NCI-H82 (cell line): ENCODE measurements at regions not wholly inside any gene's neighbourhood (a gene's known extent, or its start where the extent isn't known, plus 50 kb on each side); places are given as distances from the start of the nearest gene placed in this dataset.
A peak's percentile ranks its signal among the peaks of the same experiment; 100 is the strongest.
"Not testable (repeated sequence)": the region's sequence is repeated elsewhere in the genome, so short reads cannot be mapped to it uniquely, and the experiment has no call there.

ENCODE experiments used
- DNase-seq: peaks from one replicate; lab custom pipeline; 2025; lab: John Stamatoyannopoulos, UW

DNA sequence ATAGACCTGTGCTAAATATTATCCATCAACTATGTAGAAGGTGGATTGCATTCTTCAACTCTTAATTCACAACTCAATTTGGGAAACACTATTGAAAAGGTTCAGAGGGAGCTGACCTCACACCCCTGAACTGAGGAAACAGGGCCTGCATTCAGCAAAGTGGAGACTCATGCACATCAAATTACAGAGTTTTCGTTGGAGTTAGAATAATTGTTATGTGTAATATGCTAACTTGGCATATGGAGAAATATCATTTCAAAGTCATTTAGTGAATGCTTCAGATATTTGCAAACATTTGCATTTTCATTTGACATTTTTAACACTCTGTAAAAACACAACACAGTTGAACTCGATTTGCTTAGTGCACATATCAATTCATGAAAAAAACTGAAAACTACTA lies 1102.8 kb upstream of the INTU start:
- DNase-seq, result no peak

DNA sequence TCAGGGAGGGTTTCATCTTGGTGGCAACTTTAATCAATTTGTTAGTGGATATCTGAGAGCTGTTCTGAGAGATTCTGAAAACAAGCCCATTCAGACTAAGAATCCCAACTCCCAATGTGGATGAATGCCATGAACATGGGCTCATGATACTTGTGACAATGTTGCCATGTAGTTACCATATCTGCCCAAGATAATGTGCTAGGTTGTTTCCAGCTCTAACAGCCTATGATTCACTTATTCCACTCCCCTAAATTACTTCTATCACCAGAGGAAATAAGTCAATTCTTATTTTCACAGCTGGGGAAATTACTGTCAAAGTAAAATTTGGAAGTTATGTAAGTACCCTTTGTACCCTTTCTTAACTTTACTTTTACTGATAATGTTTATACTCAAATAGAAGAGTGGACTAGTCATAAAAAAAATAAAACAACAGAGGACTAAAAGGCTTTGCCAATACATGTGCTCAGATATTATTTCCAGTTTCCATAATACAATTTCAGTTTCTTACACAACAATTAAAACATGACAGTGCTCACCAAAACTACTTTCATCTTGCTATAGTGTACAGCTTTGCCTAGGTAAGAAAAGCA lies 1101.7 kb upstream of the INTU start:
- DNase-seq, result no peak

DNA sequence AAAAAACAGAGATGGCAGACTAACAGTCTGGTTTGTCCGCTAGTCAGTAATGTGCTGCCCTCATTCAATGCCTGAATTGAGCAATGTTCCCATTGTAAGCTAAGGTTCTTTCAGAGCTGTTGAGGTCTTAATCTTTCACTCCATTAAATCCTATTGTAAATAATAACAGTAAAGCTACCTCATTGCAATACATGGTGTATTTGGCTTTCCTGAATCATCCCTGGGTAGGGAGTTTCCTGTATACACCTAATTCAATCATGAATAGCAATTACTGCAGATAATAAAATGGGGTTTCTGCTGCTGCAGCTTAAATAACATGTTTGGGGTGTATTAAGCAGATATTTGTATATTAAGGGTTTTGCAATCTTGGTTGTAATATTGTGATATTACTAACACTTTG lies 1100.2 kb upstream of the INTU start:
- DNase-seq, result no peak

DNA sequence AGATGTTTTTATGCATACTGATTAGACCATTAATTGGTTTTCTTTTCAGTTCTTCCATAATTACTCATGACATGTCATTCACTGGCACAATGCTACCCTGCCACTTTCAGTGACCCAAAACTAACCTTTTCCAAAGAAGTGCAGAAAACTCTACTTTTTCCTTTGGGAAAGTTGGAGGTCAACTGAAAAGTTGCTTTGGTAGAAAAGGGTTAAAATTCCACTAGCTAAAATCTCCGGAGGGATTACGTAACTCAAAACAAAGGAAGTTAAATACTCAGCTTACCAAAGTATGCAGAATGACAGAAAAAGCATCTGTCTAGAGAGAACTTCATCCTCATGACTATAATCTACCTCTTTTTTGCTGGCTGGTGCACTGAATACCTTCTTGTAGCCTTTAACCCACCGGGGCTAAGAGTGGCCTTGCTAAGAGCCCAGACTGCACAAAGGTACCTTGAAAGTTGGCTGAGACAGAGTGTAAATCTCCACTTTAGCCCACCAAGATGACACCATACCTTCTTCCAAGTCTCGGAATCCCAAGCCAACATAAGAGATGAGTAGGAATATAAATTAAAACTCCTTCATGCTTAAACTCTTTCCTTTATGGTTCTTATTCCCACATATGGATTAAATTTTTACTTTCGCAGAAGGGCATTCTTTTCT lies 1099.5 kb upstream of the INTU start:
- no peak for DNase-seq

DNA sequence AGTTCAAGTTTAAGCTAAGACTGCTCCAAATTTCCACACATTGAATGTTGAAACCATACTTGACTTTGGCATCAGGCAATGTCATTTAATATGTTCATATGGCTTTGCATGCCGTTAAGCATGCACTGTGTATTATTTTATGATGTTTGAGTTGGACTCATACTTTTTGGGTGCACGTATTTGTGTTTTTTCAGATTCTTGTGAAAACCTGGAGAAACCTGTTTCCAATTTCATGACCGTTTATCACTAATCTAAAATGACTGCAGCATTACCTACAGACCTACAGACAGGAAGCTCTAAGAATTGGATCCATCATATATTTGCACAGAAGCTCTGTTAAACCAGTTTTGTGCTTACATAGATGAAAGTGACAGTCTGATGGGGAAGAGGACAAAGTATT lies 1093.0 kb upstream of the INTU start:
- DNase-seq, result no peak

DNA sequence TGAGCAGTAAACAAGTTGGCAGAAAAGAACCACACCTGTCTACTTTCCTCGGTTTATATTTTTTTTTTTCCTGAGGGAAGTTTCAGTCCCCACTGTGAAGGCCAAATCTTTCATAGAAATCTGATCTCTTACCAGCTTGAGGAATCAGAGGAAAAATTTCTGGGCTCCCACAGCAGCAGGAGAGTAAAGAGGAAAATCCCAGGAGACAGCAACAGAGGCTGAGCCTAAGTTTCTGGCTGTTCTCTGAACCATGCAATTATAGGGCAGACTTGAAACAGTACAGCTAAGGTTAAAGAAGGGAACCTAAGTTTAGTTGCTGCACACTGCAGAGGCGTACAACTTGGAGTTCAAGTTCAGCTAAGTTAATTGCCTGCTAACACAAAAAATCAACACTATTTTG lies 1090.9 kb upstream of the INTU start:
- DNase-seq, result peak; percentile 13

DNA sequence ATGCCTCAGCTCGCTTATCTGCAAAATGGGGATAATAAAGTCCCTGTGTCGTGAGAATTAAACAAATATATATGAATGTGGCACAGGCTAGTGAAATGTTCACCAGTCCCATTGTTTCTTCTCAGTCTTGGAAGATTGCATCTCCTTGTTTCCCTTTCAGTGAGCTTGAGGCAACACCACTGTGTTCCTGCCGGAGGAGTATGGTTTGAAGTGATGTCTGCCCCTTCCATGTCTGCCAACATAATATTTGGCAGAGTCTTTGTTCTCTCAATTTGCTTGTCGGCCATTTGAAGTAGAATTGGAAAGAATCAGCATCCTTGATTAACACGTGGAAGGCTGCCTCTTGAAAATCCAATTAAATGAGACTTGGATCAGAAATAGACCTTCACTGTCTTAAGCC lies 1088.5 kb upstream of the INTU start:
- DNase-seq, result peak; percentile 59

DNA sequence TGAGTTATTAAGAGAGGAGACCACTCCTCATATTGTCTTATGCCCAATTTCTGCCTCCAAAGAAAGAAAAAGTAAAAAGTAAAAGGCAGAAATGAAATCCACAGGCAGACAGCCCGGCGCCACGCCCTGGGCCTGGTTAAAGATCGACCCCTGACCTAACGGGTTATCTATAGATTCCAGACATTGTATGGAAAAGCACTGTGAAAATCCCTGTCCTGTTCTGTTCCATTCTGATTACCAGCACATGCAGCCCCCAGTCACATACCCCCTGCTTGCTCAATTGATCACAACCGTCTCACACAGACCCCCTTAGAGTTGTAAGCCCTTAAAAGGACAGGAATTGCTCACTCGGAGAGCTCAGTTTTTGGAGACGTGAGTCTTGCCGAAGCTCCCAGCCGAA lies 1086.6 kb upstream of the INTU start:
- not testable (repeated sequence) for DNase-seq

DNA sequence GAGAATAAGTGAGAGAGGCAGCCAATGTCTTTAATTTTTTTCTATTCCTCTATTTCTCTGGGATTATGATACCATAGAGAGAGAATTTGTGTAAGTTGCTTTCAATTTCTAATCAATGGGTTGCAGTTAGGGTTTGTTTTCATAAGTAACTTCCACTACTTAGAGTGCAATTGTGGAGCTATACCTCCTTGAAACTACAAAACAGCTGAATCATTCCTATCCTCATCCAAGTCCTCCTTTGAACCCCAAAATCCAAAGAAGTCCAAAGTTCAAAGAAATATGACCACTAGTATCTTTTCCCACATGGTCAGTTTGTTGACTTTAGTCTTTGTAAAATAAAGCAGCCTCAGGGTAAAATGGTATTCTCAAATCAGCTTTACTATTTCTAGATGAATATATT lies 1085.4 kb upstream of the INTU start:
- no peak for DNase-seq

DNA sequence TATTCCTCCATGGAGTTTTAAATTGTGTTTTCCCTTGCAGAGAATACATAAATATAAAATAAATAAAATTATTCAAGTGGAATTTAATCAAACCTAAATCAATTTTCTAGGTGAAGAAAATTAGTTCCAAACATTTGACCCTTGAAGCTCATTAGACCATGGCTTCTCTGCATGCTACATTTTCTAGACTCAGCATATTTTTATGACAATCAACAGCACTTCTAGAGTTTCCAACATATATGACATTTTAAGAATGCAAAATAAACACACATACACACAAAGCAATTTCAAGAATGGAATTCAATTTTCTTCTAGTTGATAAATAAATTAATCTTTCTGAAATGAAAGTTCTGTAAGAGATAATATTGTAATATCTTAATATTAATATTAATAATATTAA lies 1083.9 kb upstream of the INTU start:
- DNase-seq, result no peak

DNA sequence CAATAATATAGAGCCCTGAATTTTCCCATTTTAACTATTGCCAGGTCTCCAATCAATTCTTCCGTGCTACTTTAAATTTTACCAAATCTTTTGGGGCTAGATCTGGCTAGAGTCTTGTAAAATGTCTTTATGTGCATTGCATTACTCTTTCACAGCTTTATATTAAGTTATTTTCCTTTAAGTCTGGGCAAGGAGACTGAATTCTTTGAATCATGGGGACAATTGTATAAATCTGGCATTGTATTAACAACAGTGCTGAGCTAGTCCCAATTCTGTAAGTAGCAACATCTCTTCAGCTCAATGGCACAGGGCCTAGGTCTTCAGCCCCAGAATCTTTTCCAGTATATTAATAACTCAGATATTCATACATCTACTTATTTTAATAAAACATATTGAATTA lies 1080.4 kb upstream of the INTU start:
- no peak for DNase-seq

DNA sequence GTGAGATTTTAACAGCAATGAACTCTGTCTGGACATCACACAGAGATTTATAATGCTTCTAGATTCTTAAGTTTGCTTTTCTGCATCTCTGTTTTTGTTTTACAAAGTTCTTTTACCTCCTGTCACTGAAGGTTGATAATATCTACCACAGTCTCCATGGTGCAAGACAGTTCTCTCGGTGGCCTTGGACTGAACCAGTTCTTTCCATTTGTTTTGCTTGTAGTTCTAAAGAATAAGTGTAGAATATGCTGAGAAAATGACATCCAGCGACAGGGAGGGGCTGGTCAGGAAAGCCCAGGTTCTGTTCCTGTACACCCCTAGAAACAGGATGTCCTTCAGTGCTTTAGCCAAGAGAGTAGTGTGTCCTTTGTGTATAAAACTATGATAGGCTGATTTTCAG lies 1079.5 kb upstream of the INTU start:
- DNase-seq, result no peak

DNA sequence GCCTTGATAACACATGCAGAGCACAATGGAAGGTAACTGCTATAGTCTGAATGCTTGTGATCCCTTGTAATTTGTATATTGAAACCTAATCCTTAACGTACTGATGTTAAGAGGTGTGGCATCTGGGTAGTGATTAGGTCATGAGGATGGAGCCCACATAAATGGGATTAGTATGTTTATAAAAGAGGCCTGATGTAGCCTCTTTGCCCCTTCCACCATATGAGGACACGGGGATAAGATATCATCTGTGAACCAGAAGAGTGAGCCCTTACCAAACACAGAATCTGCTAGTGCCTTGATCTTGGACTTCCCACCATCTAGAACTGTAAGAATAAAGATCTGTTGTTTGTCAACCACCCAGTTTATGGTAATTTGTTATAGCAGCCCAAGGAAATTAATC lies 1074.2 kb upstream of the INTU start:
- peak; percentile 93 for DNase-seq

DNA sequence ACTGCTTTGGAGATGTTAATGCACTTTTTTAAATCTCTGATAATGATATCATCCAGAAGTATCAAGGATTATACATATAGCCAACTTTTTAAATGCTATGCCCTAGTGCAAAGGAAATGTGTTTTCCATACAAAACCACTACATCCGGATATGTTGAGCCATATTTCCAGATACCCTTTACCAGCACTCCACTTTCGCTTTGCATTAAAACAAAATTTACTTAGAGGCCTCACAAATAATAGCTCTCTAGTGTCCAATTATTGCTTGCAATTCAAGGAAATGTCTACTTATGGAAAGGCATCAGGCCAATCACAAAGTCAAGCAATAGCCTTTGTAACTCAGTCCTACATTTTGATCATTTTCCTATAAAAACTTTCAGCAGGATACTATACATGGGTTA lies 1072.8 kb upstream of the INTU start:
- no peak for DNase-seq

DNA sequence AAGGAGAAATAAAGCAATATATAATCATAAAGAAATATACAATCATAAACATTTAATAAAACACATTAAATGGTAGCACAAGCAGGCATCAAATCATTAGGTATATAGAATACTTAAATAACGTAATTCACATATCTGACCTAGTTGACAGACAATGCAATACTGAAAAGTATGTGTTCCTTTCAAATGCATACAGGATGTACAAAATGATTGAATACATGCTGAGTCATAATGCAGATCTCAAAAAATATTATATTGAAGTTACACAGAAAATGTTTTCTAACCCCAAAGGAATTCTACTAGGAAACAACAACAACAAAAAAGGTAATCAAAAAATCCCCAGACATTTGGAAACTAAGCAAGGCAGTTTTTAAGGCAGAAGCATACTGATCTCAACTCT lies 1072.0 kb upstream of the INTU start:
- DNase-seq, result no peak

DNA sequence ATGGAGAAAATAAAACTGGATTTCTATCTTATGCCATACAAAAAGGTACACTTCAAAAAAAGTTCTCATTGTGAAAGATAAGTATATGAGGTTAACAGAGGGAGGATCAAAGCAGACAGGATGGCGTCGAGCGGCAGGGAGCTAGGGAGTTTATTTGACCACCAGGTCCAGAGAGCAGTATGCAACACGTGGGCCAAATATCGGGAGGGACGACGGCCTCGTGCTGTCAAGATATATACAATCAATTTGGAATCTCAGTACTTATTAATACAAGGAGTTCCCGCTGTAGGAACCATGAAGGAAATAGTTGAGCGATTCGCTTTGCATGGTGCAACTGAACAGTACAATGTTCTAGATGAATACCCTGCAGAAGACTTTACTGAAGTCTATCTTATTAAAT lies 1069.4 kb upstream of the INTU start:
- DNase-seq, result no peak

DNA sequence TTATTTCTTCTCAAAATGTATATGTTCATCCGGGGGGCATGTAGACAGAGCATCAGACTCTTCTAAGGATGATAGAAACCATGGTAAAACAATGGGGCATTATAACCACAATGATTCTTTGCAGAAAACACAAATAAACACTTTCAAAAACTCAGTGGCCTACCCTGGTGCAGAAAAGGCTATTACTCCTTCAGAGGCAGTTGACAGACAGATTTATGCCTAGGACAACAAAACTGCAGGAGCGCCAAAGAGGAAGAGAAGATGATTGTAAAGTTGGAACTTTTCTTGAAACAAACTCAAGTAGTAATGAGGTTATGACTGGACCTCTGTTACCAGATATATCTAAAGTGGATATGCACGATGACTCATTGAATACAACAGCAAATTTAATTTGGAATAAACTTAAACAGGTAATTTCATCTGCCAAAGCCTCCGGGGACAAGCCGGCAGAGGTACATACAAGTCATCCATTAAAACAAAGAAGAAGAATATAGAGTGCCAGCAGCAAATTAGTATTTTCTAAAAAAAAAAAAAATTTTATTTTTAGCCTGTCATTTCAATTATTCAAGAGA lies 1068.4 kb upstream of the INTU start:
- no peak for DNase-seq

DNA sequence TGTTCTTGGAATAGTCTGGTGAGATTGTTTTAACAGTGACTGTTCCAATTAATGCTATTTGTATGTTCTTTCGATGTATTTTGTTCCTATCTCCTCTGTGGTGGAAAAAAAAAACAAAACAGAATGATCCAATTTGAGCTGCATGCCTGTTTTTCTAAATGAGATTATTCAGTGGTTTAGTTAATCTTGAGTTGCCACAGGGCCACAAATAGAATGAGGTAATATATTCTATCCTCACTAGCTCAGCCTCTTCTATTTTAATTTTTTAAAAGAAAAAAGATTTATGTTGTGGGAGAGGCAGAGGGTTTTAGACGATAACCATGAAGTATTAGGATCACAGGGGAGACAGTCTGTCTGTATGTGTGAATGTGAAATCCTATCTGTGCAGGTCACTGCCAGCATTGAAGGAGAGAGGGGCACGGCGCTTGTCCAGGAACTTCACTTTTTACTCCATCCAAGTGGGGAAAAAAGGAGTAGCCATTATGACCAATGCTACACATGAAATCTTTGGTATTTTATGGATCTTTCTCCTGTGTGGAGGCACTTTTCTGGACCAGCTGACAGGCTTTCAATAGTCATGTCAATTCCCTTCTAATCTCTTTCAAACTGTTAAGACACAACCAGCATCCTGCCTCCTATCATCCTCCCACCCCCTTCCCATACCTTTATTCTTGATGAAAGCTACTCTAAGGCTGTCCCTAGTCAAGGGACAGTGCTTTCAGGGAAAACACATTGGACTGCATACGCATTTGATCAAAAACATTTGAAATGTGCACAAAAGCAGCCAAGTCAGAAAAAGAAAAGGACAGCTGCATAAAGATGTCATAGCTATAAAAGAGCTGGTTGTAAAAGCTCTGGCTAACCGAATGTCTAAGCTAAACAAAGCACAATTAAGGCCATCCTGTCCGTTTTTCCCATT lies 1063.8 kb upstream of the INTU start:
- peak; percentile 64 for DNase-seq

DNA sequence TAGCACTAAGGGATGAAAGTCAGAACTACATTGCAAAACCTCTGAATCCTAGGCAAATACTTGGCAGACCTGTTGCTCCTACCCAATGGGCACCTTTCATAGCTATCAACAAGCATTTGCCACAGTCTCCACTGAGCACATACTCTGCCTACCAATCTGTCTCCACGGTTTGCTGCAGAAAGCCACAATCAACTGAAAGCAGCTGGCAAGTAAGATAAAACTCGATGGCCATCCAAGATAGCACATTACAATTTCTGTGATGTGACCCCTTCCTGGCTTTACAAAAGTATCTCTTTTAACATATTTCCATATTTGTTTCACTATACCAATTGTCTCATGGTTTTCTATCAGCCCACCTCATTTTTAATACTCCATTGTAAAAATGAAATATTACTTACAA lies 1060.5 kb upstream of the INTU start:
- no peak for DNase-seq

DNA sequence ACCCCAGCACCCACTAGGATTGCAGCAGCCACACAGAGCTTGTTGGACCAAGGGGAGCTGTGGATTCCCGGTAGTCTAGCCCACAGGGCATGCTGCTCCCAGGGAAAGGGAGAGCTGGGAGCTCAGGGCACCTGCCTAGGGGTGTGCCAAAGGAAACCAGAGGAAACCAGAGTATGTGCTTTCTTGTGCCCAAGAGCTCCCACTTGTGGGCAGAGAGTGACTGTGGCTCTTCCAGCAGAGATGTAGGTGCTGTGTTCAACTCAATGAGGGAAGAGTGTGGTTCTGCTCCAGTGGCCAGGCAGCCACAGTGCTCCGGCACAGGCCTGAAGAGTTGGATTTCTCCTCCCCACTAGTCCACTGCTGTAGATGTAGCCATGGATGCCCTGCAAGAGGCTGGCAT lies 1050.0 kb upstream of the INTU start:
- DNase-seq, result peak; percentile 25

DNA sequence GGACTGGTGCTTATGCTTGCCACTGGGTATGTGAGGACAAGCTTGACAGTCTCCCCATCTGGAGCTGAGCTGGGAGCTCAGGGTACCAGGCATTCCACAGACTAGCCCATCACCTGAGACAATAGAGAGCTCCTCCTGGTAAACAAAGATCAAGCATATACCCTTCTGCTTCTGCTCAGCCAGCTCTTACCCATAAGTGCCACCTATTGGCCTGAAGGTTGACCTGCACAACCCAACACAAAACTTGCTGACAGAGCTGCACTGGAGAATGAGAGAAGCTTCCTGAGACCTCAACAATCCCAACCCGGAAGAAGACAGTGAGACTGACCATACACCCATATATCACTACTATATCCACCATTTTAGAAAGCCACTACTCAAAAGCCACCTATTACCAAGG lies 1049.2 kb upstream of the INTU start:
- DNase-seq, result peak; percentile 37

DNA sequence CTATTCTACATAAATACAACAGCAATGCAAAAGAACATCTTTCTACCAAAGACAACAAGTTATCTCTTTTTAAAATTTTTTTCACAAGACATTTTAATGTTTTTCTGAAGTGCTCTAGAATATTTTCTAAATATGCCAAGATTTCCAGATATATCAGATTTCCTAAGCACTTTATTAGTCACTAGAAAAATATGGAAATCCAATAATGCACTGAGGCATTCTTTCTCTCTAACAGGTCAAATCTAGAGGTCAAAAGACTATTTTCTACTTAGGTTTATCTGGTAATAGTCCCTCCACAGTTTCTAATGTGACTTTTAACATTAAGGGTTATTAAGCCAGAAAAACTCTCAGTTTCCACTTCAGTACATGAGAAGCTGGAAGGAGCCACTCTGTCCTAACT lies 1041.2 kb upstream of the INTU start:
- no peak for DNase-seq

DNA sequence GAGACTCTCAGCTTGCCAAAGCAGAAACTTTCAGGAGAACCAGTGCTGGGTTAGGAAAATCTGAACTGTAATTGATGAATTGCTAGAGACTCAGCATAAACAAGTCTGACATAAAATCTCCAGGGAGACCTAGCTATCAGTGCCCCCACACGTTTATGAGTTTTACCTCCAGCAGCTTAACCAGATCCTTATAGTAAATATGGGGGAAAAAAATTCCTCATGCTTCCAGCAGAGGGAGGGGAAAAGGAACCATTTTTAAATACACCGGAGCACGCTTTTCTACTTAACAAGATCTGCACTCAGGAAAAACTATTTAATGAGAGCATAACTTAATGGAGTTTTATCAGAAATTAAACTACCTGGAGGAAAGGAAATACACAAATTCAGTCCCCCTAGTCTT lies 1040.7 kb upstream of the INTU start:
- peak; percentile 40 for DNase-seq
